ENCODE measurements at regions not wholly inside any gene's neighbourhood (a gene's known extent, or its start where the extent isn't known, plus 50 kb on each side); places are given as distances from the start of the nearest gene placed in this dataset.

GRCh38 chr4:182185491-182185890, 57.7 kb upstream of the TENM3 start (continued):
- TF ChIP-seq, protein P1, sequence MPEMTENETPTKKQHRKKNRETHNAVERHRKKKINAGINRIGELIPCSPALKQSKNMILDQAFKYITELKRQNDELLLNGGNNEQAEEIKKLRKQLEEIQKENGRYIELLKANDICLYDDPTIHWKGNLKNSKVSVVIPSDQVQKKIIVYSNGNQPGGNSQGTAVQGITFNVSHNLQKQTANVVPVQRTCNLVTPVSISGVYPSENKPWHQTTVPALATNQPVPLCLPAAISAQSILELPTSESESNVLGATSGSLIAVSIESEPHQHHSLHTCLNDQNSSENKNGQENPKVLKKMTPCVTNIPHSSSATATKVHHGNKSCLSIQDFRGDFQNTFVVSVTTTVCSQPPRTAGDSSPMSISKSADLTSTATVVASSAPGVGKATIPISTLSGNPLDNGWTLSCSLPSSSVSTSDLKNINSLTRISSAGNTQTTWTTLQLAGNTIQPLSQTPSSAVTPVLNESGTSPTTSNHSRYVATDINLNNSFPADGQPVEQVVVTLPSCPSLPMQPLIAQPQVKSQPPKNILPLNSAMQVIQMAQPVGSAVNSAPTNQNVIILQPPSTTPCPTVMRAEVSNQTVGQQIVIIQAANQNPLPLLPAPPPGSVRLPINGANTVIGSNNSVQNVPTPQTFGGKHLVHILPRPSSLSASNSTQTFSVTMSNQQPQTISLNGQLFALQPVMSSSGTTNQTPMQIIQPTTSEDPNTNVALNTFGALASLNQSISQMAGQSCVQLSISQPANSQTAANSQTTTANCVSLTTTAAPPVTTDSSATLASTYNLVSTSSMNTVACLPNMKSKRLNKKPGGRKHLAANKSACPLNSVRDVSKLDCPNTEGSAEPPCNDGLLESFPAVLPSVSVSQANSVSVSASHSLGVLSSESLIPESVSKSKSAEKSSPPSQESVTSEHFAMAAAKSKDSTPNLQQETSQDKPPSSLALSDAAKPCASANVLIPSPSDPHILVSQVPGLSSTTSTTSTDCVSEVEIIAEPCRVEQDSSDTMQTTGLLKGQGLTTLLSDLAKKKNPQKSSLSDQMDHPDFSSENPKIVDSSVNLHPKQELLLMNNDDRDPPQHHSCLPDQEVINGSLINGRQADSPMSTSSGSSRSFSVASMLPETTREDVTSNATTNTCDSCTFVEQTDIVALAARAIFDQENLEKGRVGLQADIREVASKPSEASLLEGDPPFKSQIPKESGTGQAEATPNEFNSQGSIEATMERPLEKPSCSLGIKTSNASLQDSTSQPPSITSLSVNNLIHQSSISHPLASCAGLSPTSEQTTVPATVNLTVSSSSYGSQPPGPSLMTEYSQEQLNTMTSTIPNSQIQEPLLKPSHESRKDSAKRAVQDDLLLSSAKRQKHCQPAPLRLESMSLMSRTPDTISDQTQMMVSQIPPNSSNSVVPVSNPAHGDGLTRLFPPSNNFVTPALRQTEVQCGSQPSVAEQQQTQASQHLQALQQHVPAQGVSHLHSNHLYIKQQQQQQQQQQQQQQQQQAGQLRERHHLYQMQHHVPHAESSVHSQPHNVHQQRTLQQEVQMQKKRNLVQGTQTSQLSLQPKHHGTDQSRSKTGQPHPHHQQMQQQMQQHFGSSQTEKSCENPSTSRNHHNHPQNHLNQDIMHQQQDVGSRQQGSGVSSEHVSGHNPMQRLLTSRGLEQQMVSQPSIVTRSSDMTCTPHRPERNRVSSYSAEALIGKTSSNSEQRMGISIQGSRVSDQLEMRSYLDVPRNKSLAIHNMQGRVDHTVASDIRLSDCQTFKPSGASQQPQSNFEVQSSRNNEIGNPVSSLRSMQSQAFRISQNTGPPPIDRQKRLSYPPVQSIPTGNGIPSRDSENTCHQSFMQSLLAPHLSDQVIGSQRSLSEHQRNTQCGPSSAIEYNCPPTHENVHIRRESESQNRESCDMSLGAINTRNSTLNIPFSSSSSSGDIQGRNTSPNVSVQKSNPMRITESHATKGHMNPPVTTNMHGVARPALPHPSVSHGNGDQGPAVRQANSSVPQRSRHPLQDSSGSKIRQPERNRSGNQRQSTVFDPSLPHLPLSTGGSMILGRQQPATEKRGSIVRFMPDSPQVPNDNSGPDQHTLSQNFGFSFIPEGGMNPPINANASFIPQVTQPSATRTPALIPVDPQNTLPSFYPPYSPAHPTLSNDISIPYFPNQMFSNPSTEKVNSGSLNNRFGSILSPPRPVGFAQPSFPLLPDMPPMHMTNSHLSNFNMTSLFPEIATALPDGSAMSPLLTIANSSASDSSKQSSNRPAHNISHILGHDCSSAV (CRISPR knock-in tag; IDR thresholded peaks at IDR 0.05; ENCODE audit: borderline replicate concordance), result no peak
- no peak for TF ChIP-seq RAD21 (CRISPR knock-in tag; IDR thresholded peaks at IDR 0.05)
- no peak for TF ChIP-seq MTERF4 (CRISPR knock-in tag; IDR thresholded peaks at IDR 0.05)
- no peak for TF ChIP-seq ZNF597 (CRISPR knock-in tag; IDR thresholded peaks at IDR 0.05)

Data from HepG2 (cell line).